Brain microvascular endothelial cell (primary cell): ENCODE measurements at regions not wholly inside any gene's neighbourhood (a gene's known extent, or its start where the extent isn't known, plus 50 kb on each side); places are given as distances from the start of the nearest gene placed in this dataset.

Experiments used
- DNase-seq: peaks from one replicate; pipeline ENCODE4 v3.0.0-alpha.2; 2020
- H3K27ac ChIP-seq: fragments of 250-450 bp; sonication (Bioruptor Pico); 2 replicates; pipeline ENCODE4 v1.5.1; 2020; ENCODE audit warnings: mild to moderate bottlenecking, moderate library complexity
- H3K27me3 ChIP-seq: fragments of 250-450 bp; sonication (Bioruptor Pico); replicated peaks from 2 replicates; pipeline ENCODE4 v1.5.1; 2020; ENCODE audit warnings: mild to moderate bottlenecking
- H3K36me3 ChIP-seq: fragments of 250-450 bp; sonication (Bioruptor Pico); replicated peaks from 2 replicates; pipeline ENCODE4 v1.5.1; 2020; ENCODE audit warnings: mild to moderate bottlenecking
- H3K4me3 ChIP-seq: 2 replicates; pipeline ENCODE4 v1.5.1; 2011; ENCODE audit warnings: low read depth, mild to moderate bottlenecking, control low read depth, low read length, moderate library complexity
- CTCF ChIP-seq: IDR thresholded peaks from 2 replicates; pipeline ENCODE4 v1.5.1; 2011; ENCODE audit warnings: low read depth, mild to moderate bottlenecking, moderate library complexity, low read length, control low read depth, inconsistent platforms; ENCODE audit errors: missing control alignments
- in situ Hi-C: cut with HindIII; loops from 2 replicates; pipeline ENCODE4 v1.10.0; 2017; ENCODE audit warnings: low sequenced_read_pairs, low pct_ligation_motif_present

GRCh38 chr21:39061766-39062165 lies 121.5 kb downstream of the PSMG1 start:
- Histone ChIP-seq H3K36me3 (no peaks in the 10 kb centered on the region), H3K27ac (no peak overlapping the region), H3K4me3 (no peak overlapping the region), H3K27me3 (no peaks in the 10 kb centered on the region)
- DNase-seq, result no peak
- in situ Hi-C loops, result no loop called here
- TF ChIP-seq CTCF, result no peak

- no peaks in the 10 kb centered on the region for H3K27me3 ChIP-seq
- in situ Hi-C loops, result no loop called here
- TF ChIP-seq CTCF, result no peak
- no peaks in the 10 kb centered on the region for H3K36me3 ChIP-seq
- no peak overlapping the region for H3K27ac ChIP-seq
- no peak for DNase-seq
- H3K4me3 ChIP-seq, result no peak overlapping the region
These were observed 122.7 kb downstream of the PSMG1 start for GRCh38 chr21:39060485-39061083.

GRCh38 chr21:39057121-39057520 lies 126.1 kb downstream of the PSMG1 start:
- TF ChIP-seq CTCF, result no peak
- H3K27ac ChIP-seq, result no peak overlapping the region
- H3K27me3 ChIP-seq, result no peaks in the 10 kb centered on the region
- no peak overlapping the region for H3K4me3 ChIP-seq
- no peak for DNase-seq
- in situ Hi-C loops, result no loop called here
- no peaks in the 10 kb centered on the region for H3K36me3 ChIP-seq

- no peak for DNase-seq
- no peaks in the 10 kb centered on the region for H3K27me3 ChIP-seq
- TF ChIP-seq CTCF, result no peak
- H3K36me3 ChIP-seq, result no peaks in the 10 kb centered on the region
- H3K27ac ChIP-seq, result no peak overlapping the region
- in situ Hi-C loops, result no loop called here
- no peak overlapping the region for H3K4me3 ChIP-seq
These were observed 126.6 kb downstream of the PSMG1 start for GRCh38 chr21:39056636-39057035.

GRCh38 chr21:39055167-39055767 lies 128.0 kb downstream of the PSMG1 start:
- DNase-seq, result no peak
- H3K27ac ChIP-seq, result no peak overlapping the region
- in situ Hi-C loops, result no loop called here
- H3K36me3 ChIP-seq, result no peaks in the 10 kb centered on the region
- no peak for TF ChIP-seq CTCF
- H3K4me3 ChIP-seq, result no peak overlapping the region
- H3K27me3 ChIP-seq, result no peaks in the 10 kb centered on the region

- Histone ChIP-seq H3K4me3 (no peak overlapping the region), H3K36me3 (no peaks in the 10 kb centered on the region), H3K27me3 (no peaks in the 10 kb centered on the region), H3K27ac (no peak overlapping the region)
- no peak for DNase-seq
- TF ChIP-seq CTCF, result no peak
- in situ Hi-C loops, result no loop called here
These were observed 129.2 kb downstream of the PSMG1 start for GRCh38 chr21:39054066-39054465.
